HG03354 (cell line): ENCODE measurements at regions not wholly inside any gene's neighbourhood (a gene's known extent, or its start where the extent isn't known, plus 50 kb on each side); places are given as distances from the start of the nearest gene placed in this dataset.
"Not testable (repeated sequence)": the region's sequence is repeated elsewhere in the genome, so short reads cannot be mapped to it uniquely, and the experiment has no call there.

Source experiments
- ATAC-seq: cut with Tn5 transposase; IDR thresholded peaks from one replicate; pipeline ENCODE4 v1.9.1; 2021; ENCODE audit warnings: mild to moderate bottlenecking; ENCODE audit not compliant: unreplicated experiment, poor library complexity, severe bottlenecking

DNA sequence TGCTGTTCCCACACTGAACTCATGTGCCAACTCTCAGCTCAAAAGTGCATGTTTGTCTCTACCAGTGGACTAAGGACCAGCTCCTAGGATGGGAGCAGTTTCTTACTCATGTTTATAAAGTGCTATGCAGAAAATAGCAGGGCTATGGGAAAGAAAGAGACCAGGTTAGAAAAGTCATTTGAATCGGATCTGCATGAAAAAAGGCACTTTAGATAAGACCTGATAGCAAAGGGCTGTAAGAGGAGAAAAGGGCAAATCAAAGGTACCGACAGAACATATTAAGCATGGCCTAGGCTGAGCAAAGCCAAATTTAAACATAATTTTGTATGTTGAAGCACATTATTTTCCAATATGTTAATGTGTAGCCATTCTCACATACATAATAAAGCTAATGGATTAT lies 362.3 kb upstream of the ZFP42 start:
- no peak for ATAC-seq

DNA sequence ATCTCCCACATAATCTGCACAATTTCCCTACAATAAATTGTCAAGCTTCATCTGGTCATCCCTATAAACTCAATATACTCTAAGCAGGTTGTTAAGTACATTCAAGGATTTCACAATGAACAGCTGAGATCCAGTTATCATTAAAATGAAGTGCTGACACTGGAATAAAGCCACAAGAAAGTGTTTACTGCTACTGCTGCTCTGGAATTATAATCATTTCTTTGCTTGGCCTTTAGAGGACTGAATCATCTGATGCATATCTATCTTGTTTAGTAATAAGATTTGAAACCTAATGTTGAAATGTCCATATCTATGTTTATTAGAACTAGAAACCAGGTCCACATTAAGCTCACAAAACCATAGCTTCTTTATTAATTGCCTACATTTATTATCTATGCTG lies 338.6 kb upstream of the ZFP42 start:
- ATAC-seq: no peak

DNA sequence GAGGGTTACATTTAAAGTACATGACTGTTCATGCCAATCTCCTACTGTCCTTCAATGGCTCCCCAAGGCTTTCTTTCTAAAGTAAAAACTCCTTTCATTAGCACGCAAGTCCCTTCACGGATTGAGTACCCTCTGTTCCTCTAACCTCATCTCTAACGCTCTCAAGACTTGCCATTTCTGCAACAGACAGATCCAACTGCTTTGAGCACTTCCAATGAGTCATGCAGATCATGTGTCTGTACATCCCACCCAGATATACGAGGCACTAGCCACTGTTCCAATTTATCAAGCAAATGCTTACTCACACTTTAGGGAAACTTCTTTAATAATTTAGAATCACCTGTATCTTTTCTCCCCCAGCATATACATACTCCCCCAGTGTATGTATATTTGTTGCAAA lies 332.5 kb upstream of the ZFP42 start:
- no peak for ATAC-seq

DNA sequence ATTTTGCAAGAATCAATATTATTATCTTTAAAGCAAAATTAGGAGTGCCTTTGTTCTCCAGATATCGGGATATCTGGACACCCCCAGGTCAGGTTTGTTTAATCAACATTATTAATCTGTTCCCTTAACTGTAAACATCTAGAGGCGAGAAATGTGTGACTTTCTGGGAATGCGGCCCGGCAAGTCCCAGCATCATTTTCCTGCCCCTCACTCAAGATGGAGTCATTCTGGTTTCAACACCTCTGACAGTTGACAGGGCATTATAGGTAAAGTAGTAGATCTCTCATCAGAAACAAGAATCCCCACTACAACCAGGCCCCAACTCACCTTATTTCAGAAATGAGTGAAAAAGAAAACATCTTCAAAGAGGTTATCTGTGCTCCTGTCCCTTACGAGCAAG lies 331.6 kb upstream of the ZFP42 start:
- ATAC-seq: no peak

DNA sequence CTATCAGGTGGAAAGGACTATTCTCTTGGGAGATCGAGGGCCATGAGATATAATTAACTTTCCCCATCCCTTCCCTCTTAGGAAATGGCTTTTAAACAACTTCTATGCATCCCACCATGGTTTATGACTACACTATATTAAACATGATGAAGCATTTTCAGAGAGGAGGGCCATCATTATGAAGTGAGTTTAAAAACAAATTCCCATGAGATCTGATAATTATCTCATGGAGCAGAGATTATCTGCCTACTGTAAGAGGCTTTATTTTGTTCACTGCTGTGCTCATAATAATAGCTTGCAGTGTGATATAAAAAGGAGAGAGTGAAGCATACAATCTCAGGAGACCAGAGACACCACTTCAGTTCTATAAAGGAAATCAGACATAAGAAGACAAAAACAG lies 330.5 kb upstream of the ZFP42 start:
- ATAC-seq: no peak

DNA sequence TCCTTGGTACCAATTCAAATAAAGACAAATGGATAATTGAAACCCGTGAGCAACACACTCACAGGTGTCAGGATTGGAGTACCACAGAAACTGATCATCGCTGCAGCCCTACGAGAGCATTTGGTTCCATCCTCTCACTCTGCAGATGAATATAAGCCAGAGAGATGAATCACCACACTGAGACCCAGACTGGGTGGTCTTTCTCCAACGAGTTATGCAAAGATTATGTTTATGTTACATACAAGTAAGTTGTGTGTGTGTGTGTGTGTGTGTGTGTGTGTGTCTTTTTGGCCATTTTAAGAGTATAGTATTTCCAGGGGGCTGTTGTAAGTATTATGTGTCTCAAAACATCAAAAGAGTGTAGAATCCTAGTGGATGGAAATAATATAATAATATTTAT lies 329.5 kb upstream of the ZFP42 start:
- no peak for ATAC-seq

DNA sequence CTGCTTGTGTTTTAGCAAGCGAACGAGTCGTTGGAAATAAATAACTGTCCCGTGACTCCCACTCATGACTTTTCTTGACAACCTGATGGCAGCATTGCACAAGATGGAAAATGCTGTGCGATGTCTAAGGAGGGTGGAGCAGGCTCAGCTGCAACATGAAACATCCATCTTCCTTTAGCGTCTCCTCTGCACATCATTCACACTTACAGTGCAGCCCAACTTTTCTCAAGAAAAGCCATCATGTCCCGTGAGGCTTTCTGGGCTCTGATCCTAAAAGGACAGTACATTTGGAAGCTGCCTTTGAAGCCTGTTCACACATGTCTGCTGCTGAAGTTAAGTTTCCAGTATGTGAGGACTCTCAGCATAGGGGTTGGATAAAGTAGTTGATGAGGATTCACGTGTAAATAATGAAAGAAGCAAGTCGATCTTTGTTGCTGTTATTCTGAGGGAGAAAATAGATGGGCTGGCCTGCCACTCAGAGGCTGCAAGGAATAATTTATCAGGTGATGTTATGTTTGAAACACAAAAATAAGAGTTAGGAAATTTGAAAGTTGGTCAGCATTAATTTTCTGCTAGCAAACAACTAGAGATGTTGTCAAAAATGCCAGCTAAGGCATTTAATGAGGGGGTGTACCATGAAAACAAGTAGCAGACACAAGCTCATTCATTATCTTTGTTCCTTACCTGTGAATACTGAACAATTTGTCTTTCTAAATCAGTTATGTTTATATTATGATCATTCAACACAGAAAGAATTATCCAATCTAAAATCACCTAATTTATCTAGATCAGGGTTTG lies 328.7 kb upstream of the ZFP42 start:
- ATAC-seq: no peak

DNA sequence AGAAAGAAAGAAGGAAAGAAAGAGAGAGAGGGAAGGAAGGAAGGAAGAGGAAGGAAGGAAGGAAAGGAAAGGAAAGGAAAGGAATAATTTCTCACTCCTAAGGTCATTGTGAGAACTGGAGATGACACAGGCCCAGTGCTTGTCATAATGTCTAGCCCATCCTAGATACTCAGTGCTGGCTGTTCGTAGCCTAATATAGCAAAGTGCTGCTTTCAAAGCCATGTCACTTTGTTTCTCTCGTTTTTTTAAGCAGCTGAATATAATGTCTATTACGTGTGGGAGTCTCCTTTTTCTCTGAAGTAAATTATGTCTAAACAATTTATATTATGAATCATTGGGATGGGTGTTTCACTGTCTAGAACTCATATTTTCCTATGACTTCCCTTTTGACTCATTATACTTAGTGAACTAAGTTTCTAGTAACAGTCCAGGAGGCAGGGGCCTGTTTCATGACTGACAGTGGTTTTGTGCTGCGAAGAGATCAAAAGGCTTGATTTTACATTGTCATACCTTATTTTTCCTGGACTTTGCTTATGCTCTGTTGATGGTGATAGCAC lies 327.0 kb upstream of the ZFP42 start:
- ATAC-seq: no peak

DNA sequence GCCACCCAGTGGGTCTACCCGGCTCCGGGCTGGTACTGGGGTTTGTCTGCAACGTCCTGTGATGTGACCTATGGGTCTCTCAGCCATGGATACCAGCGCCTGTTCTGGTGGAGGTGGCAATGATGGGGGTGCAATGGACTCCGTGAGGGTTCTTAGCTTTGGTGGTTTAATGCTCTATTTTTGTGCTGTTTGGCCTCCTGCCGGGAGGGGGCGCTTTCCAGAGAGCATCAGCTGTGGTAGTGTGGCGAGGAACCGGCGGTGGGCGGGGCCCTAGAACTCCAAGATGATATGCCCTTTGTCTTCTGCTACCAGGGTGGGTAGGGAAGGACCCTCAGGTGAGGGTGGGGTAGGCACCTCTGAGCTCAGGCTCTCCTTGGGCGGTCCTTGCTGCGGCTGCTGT lies 324.1 kb upstream of the ZFP42 start:
- ATAC-seq: not testable (repeated sequence)

DNA sequence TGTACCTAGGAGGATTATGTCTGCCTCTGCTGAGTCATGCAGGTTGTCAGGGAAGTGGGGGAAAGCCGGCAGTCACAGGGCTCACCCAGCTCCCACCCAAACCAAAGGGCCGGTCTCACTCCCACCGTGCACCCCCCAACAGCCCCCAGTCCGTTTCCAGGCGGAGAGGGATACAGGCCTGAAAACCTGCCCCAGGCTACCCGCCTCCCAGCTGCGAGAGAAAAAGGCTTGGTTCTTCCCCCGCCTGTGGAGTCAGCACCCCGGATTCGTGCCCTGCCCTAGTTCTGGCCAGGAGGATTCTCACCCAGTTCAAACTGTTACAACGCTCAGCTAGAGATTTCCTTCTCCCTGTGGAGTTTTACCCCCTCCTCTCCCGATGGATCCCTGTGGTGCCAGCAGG lies 323.6 kb upstream of the ZFP42 start:
- not testable (repeated sequence) for ATAC-seq

DNA sequence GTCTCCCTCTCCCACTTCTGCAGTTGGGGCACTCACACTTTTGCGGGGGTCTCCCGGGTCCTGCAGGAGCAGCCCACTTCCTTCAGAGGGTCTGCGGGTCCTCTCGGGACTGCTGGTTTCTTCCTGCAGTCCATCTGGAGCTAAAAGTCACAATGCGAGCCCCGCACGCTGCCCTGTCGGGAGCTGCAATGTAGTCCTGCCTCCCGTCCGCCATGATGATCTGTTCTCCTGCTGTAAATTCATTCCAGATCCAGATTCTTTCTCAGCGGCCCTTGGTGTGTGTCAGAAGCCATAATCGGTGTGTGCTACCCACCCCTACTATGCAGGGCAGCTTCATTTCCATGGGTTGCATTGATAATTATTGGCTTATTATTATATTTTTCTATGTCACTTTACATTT lies 323.0 kb upstream of the ZFP42 start:
- not testable (repeated sequence) for ATAC-seq

DNA sequence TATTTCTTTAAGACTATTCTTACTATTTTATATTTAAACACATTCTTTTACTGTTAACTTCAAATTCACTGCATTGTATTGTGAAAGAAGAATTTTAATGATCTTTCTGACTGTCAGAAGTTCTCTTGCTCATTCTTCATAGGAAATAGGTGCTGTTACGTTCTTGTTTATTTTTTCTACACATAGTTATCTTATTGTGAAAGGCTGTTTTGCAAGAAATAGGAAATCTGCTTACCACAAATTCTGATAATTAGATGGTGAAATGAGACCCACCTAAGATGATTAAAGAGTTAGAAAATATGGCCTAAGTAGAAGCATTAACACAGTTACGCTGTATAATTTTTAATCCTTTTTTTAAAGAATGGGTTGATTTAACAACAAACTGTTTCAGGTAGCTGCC lies 316.1 kb upstream of the ZFP42 start:
- ATAC-seq: no peak

DNA sequence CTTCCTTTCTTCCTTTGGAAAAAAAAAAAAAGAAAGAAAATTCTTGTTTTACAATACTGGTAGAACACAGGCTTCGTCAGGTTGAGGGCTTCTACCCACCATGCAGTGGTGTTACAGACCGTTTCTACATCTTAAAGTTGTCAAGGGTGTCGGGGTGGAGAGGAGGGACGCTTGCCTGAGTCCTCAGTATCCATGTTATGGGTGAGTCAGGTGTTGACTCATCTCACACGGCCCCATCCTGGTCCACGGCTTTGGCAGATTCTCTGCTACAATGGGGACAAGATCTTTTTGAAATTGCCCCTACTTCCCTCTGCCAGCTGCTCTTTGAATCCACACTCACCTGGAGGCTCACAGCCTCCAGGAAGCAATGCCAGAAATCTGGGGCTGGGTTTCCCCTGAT lies 310.3 kb upstream of the ZFP42 start:
- ATAC-seq: no peak

DNA sequence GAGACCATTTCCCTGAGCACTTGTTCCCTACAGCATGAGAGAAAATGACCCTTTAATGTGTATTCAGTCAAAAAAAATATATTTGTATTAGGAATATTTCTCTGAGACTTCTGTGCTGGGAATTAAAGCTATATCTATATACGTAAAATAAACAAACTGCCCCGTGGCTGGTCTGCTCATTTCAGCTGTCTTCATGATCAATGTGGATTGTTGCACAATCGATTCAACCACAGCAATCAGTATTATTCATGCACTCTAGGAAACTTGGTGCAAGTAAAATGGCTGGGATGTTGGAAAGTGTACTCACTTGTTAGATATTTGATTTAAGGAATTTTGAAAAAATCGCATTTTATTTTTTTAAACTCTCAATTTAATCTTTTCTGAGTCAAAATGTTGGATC lies 307.9 kb upstream of the ZFP42 start:
- ATAC-seq: no peak

DNA sequence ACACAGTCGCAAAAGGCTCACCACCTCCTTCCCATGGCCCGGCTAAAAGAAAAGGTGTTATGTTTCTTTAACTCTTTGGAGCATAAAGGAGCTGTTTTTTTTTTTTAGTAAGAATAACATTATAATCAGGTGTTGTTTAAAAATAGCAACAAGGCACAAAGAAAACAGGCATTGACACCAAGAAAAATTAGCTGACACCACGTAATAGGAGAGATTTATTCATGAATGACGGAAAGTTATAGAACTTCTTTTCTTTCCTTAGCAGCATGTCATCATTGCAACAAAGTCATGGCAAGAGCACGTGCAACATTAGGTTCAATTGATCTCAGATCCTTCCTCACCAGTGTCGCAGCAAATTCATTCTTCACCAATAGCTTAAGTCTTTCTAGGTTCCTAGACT lies 302.9 kb upstream of the ZFP42 start:
- no peak for ATAC-seq

DNA sequence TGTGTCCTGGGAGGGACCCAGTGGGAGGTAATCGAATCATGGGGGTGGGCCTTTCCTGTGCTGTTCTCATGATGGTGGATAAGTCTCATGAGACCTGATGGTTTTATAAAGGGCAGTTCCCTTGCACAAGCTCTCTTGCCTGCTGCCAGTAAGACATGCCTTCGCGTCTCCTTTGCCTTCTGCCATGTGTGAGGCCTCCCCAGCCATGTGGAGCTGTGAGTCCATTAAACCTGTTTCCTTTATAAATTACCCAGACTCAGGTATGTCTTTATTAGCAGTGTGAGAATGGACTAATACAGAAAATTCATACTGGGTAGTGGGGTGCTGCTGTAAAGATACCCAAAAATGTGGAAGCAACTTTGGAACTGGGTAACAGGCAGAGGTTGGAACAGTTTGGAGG lies 300.0 kb upstream of the ZFP42 start:
- not testable (repeated sequence) for ATAC-seq

DNA sequence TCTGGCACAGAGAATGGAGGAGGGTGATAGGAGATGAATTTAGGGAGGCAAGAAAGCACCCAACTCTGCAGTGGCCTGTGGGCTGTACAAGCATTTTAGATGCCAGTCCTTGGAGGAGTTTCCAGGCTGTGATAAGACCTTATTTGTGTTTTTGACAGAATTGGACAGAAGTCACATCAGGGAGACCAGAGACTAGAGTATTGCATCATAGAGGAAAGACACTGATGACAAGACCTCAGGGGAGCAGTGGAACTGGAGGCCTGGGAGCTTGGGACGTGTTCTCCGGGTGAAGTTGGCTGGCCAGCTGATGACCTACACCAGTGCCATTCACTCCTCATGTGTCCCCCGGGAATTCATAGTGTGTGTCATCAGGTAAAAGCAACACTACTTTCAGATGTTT lies 284.0 kb upstream of the ZFP42 start:
- no peak for ATAC-seq

DNA sequence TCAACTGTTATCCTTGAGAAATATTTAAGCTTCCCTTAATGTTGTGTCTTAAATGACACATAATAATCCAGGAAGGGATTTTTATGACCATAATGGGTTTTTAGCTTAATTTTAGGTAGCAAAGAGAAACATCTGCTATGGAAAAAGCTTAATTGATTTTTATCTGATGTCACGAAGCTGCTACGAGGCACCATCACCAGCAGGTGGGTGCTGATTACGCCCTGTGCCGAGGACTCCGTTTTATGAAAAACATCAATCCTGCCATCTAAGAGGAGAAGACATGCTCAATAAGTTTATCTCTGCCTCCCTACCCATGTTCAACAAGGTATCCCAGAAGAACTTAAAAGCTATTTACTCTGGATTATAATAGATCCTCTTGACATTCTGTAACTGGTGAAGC lies 280.6 kb upstream of the ZFP42 start:
- no peak for ATAC-seq

DNA sequence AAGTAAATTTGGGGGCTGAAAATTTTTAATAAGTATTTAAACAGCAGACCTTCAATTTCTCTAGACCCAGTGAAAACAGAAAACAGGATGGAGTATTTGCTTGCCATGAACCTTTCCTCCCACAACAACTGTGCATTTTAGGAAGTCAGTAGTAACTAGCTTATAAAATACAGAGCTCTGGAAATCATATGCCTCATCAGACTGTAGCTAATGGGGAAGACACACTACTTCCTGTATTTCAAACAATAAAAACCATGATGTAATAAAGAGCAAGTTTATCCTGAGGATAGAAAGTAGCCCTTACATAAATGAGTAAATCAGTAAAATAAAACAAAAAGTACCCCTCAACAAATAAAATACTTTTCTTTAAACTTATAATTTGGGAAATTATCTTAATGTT lies 280.1 kb upstream of the ZFP42 start:
- no peak for ATAC-seq

DNA sequence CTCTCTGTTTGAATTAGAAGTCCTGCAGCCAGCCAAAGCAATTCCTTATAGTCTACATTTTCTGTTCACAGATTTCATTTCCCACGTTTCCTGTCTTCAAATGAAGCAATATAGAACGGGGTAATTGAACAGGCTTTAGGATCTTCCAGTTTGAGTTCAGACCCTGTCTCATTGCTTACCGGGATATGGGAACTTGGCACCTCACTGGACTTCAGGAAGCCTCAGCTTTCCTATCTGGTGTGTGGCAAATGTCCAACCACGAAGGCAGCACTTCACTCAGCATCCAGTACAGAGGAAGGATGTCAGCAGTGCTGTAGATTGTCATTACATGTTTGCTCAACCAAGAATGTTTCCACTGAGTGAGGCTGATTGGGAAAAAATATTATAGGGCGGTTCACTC lies 271.1 kb upstream of the ZFP42 start:
- no peak for ATAC-seq

DNA sequence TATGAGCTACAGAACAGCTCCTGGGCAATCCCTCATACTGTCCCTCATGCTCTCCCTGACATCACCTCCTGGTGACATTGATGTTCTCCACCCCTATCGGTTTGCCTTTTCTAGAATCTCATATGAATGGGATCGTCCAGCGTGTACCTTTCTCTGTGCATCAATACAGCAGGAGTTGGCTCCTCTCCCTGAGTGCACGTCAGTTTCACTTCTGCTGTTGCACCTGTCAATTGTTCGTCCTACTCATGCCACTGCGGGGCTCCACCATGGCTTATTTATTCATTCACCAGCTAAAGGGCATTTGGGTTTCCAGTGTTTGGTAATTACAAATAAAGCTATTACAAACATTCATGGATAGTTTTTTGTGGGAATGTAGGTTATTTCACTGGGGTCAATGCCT lies 269.1 kb upstream of the ZFP42 start:
- no peak for ATAC-seq

DNA sequence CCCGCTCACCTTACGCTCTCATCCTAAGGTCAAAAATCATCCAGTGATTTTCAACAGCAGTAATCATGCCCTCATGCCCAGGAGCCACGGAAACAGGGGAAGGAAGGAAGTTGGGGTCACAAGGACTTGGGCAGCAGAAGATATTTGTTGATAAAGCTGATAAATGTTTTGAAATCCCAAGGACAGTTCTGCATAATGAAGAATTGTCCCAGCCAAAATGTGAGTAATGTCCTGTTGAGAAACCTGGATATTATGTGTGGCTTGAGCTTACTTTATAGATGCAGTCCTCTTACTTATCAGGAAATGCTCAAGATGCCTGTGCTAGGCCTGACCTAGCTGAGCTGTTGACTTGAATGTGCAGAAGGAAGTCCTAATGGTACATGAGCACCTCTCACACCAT lies 263.0 kb upstream of the ZFP42 start:
- no peak for ATAC-seq
